ENCODE measurements at regions not wholly inside any gene's neighbourhood (a gene's known extent, or its start where the extent isn't known, plus 50 kb on each side); places are given as distances from the start of the nearest gene placed in this dataset.

GRCh38 chr16:73315645-73316044 lies 267.7 kb upstream of the ZFHX3 start:
- intact Hi-C loops (cut with micrococcal nuclease; ENCODE audit: unreplicated experiment) (no loop called here), in situ Hi-C loops (cut with HindIII; ENCODE audit: extremely low pct_ligation_motif_present, low pct_unique_long_range_greater_than_20kb) (no loop called here)
- H3K4me3 ChIP-seq (replicated peaks in 1 of 3; ENCODE audit: insufficient read depth in 1 of 3, low read depth in 2 of 3, low read length in 3 of 3): no peak overlapping the region
- H3K27me3 ChIP-seq (ENCODE audit: control insufficient read depth in 1 of 2, insufficient read depth in 2 of 2, low read length in 2 of 2): peaks cover 0 to 27% of the 10 kb centered on the region in 2 experiments; a peak in 3 of 5 replicates
- ATAC-seq: no peak
- no peak overlapping the region for H3K9ac ChIP-seq (ENCODE audit: insufficient read depth, low read depth, low read length)
- no TSS peak for BruUV-seq (replicated peaks)
- no peaks in the 10 kb centered on the region for H3K4me1 ChIP-seq (ENCODE audit: insufficient read depth, low read length)
- no peaks in the 10 kb centered on the region for H3K79me2 ChIP-seq (ENCODE audit: insufficient read depth, low read length)
- WGBS (ENCODE audit: low lambda C conversion rate): 21% methylated on average over 7 of the region's 7 CpGs
- H3K4me2 ChIP-seq (ENCODE audit: low read depth, low read length): no peak overlapping the region
- no peaks in the 10 kb centered on the region for H3K9me3 ChIP-seq (ENCODE audit: low read length)
- no peak for FAIRE-seq
- POLR2A ChIA-PET: no interaction called here
- no peak for DNase-seq (ENCODE audit: low spot score)
- H3K36me3 ChIP-seq (replicated peaks in 1 of 2; ENCODE audit: control insufficient read depth in 1 of 2, insufficient read depth in 2 of 2, low read length in 2 of 2): no peaks in the 10 kb centered on the region
- H2AFZ ChIP-seq (ENCODE audit: low read length): no peak overlapping the region
- no peak overlapping the region for H3K27ac ChIP-seq (ENCODE audit: extremely low read length, insufficient read depth, low read length)
- H4K20me1 ChIP-seq (ENCODE audit: insufficient read depth, low read length): no peaks in the 10 kb centered on the region
- CTCF ChIA-PET (ENCODE audit: low intra/inter-chr PET ratio, low total read pairs): no interaction called here
- TF ChIP-seq REXO4 (CRISPR knock-in tag; IDR thresholded peaks at IDR 0.05; ENCODE audit: borderline replicate concordance): no peak
- no peak for TF ChIP-seq MBD4 (IDR thresholded peaks at IDR 0.05; ENCODE audit: borderline replicate concordance, low read length)
- TF ChIP-seq PRDM10 (CRISPR knock-in tag; IDR thresholded peaks at IDR 0.05; ENCODE audit: low read depth): no peak
- TF ChIP-seq SKIL (CRISPR knock-in tag; IDR thresholded peaks at IDR 0.05; ENCODE audit: borderline replicate concordance): no peak
- TF ChIP-seq MTERF4 (CRISPR knock-in tag; IDR thresholded peaks at IDR 0.05): no peak
- TF ChIP-seq ZNF850 (CRISPR knock-in tag; conservative IDR thresholded peaks at IDR 0.05): no peak
- no peak for TF ChIP-seq ZNF607 (CRISPR knock-in tag; IDR thresholded peaks at IDR 0.05; ENCODE audit: borderline replicate concordance)
- no peak for TF ChIP-seq ATF6 (CRISPR knock-in tag; conservative IDR thresholded peaks at IDR 0.05)
- no peak for TF ChIP-seq HCFC1 (IDR thresholded peaks at IDR 0.05; ENCODE audit: low read depth, low read length)
- no peak for TF ChIP-seq SNRNP70 (IDR thresholded peaks at IDR 0.05; ENCODE audit: low read depth, low read length)
- no peak for TF ChIP-seq DBP (CRISPR knock-in tag; IDR thresholded peaks at IDR 0.05; ENCODE audit: not compliant biosample characterization)

Measured in HepG2 (cell line).